GM12865 (cell line): ENCODE measurements at regions not wholly inside any gene's neighbourhood (a gene's known extent, or its start where the extent isn't known, plus 50 kb on each side); places are given as distances from the start of the nearest gene placed in this dataset.
A peak's percentile ranks its signal among the peaks of the same experiment; 100 is the strongest.
"Not testable (repeated sequence)": the region's sequence is repeated elsewhere in the genome, so short reads cannot be mapped to it uniquely, and the experiment has no call there.

Source experiments
- DNase-seq: peaks from one replicate; pipeline ENCODE4 v3.0.0; 2010; ENCODE audit warnings: low read depth
- H3K4me3 ChIP-seq: 2 replicates; pipeline ENCODE4 v1.5.1; 2011; ENCODE audit warnings: mild to moderate bottlenecking, low read depth, low read length, control low read depth
- CTCF ChIP-seq: IDR thresholded peaks from 2 replicates; pipeline ENCODE4 v1.5.1; 2011; ENCODE audit warnings: low read length, control low read depth, low read depth, inconsistent platforms; ENCODE audit not compliant: insufficient read depth; ENCODE audit errors: missing control alignments

- TF ChIP-seq CTCF: no peak
- no peak overlapping the region for H3K4me3 ChIP-seq
- DNase-seq: no peak
Measured at GRCh38 chrX:95733426-95733825, 951.2 kb upstream of the DIAPH2 start.

- DNase-seq: no peak
- no peak overlapping the region for H3K4me3 ChIP-seq
- TF ChIP-seq CTCF: no peak
Measured at GRCh38 chrX:95754411-95754810, 930.2 kb upstream of the DIAPH2 start.

- DNase-seq: no peak
- no peak for TF ChIP-seq CTCF
Measured at GRCh38 chrX:95760356-95760755, 924.3 kb upstream of the DIAPH2 start.

GRCh38 chrX:95762716-95763115, 921.9 kb upstream of the DIAPH2 start:
- H3K4me3 ChIP-seq: no peak overlapping the region
- no peak for DNase-seq
- no peak for TF ChIP-seq CTCF

More at GRCh38 chrX:95760356-95760755, 924.3 kb upstream of the DIAPH2 start:
- H3K4me3 ChIP-seq: no peak overlapping the region

- peak; percentile 22 for TF ChIP-seq CTCF
- H3K4me3 ChIP-seq: no peak overlapping the region
- DNase-seq: peak; percentile 14
Measured at GRCh38 chrX:95764972-95765451, 919.6 kb upstream of the DIAPH2 start.

GRCh38 chrX:95771198-95771597, 913.4 kb upstream of the DIAPH2 start:
- H3K4me3 ChIP-seq, DNase-seq: not testable (repeated sequence)

- no peak for DNase-seq
- no peak overlapping the region for H3K4me3 ChIP-seq
- no peak for TF ChIP-seq CTCF
Measured at GRCh38 chrX:95791876-95792275, 892.8 kb upstream of the DIAPH2 start.
